GM12874 (cell line): ENCODE measurements at regions not wholly inside any gene's neighbourhood (a gene's known extent, or its start where the extent isn't known, plus 50 kb on each side); places are given as distances from the start of the nearest gene placed in this dataset.

Source experiments
- CTCF ChIP-seq: IDR thresholded peaks from 2 replicates; pipeline ENCODE4 v1.5.1; 2011; ENCODE audit warnings: low read depth, mild to moderate bottlenecking, control low read depth, low read length, moderate library complexity; ENCODE audit not compliant: insufficient read depth

GRCh38 chr12:127300753-127301152 lies 966.2 kb upstream of the TMEM132C start:
- TF ChIP-seq CTCF = no peak

- TF ChIP-seq CTCF = no peak
Measured at GRCh38 chr12:127301876-127302275, 965.1 kb upstream of the TMEM132C start.

GRCh38 chr12:127304751-127305725 lies 961.9 kb upstream of the TMEM132C start:
- TF ChIP-seq CTCF = no peak

GRCh38 chr12:127306604-127307215 lies 960.3 kb upstream of the TMEM132C start:
- no peak for TF ChIP-seq CTCF

GRCh38 chr12:127307528-127307927 lies 959.4 kb upstream of the TMEM132C start:
- TF ChIP-seq CTCF = no peak

- TF ChIP-seq CTCF = no peak
Measured at GRCh38 chr12:127308148-127308547, 958.8 kb upstream of the TMEM132C start.

GRCh38 chr12:127310548-127310947 lies 956.4 kb upstream of the TMEM132C start:
- TF ChIP-seq CTCF = no peak
